Suppressor macrophage (primary cell): ENCODE measurements at regions not wholly inside any gene's neighbourhood (a gene's known extent, or its start where the extent isn't known, plus 50 kb on each side); places are given as distances from the start of the nearest gene placed in this dataset.
A peak's percentile ranks its signal among the peaks of the same experiment; 100 is the strongest.

Experiments used
- DNase-seq, 4 experiments: peaks; one replicate each; pipeline ENCODE4 v3.0.0-alpha.2; 2020 to 2022

- DNase-seq, result no peak
Measured at GRCh38 chr3:25046911-25047771, 380.9 kb upstream of the RARB start.

GRCh38 chr3:25049304-25049703 lies 378.8 kb upstream of the RARB start:
- no peak for DNase-seq

DNA sequence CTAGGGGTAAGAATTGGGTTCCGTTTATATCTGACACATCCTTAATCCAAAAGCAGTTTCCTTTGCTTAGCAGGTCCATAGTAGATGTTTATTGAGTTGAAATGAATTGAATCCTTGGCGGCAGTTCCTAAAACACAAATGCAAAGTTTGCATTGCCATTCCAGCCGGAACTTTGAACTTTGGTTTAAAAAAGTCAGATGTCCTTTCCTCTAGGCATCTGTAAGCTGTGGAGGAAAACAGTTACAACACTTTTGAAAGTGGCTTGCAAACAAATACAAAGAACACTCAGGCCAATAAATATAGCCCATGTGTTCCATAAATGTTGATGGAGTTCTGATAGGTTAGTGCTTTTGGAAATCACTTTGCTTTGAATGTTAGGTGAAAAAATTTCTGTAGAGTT lies 374.7 kb upstream of the RARB start:
- DNase-seq, result no peak

- no peak for DNase-seq
Measured at GRCh38 chr3:25056036-25056755, 371.9 kb upstream of the RARB start.

GRCh38 chr3:25056803-25057351 lies 371.2 kb upstream of the RARB start:
- DNase-seq, result no peak

GRCh38 chr3:25057379-25057778 lies 370.7 kb upstream of the RARB start:
- DNase-seq, result no peak

DNA sequence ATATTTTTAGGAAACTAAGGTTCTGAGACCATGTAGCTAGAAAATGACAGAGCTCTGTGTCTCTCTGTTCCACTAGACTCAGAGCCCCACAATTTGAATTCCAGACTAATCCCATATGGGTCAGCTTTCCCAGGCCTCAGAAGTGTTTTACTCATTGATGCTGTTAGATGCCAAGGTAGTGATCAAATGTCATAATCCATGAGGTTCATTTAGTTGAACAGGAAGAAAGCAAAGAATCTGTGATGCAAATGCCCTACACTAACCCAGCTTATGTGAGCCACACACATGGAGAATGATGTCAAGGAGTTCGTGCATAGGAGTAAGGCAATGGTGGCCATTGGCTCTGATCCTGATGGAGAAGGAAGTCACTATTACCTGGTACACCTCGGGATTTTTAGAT lies 363.4 kb upstream of the RARB start:
- DNase-seq, result no peak

DNA sequence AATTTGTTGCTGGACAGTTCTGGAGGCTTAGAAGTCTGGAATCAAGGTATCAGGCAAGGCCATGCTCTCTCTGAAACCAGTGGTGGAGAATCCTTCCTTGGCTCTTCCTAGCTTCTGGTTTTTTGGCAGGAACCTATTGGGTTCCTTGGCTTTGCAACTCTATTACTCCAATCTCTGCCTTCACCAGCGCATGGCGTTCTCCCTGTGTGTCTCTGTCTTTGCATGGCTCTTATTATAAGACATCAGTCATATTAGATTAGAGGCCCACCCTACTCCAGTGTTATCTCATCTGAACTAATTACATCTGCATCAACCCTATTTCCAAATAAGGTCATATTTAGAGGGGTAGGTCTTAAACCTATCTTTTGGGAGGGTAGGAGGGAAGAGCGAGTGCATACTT lies 358.1 kb upstream of the RARB start:
- no peak for DNase-seq

GRCh38 chr3:25071846-25072245 lies 356.2 kb upstream of the RARB start:
- no peak for DNase-seq

GRCh38 chr3:25073423-25073822 lies 354.6 kb upstream of the RARB start:
- no peak for DNase-seq

DNA sequence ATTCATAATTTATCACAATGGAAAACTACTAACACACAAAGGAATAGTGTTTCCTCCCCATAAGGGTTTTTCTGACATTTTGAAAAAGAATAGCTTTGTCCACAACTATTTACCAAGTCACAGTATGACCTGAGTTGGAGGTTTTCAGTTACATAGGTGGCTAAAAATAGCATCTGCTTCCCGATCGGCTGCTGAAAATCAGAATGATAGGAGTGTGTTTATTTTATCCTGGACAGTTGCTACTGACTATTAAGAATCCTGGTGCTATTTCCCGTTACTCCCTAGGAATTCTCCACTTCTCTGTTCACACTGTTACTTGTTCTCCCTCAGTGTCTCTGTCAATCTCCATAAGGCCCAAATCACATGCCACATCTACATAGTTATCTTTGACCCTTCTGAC lies 353.9 kb upstream of the RARB start:
- no peak for DNase-seq

DNA sequence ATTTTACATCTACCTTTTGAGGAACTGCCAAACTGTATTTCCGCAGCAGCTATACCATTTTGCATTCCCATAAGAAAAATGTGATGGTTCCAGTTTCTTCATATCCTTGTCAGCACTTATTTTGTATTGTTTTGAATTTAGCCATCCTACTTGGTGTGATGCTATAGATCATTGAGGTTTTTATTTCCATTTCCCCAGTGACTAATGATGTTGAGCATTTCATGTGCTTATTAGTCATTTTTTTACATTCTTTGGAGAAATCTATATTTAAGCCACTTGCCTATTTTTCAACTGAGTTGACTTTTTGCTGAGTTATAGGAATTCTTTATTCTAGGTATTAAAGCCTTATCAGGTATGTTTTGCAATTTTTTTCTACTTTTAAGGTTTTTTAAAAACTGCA lies 347.6 kb upstream of the RARB start:
- DNase-seq, result peak in 1 of 4 experiments; percentile 5

GRCh38 chr3:25084016-25084415 lies 344.0 kb upstream of the RARB start:
- DNase-seq, result peak in 1 of 4 experiments; percentile 1

DNA sequence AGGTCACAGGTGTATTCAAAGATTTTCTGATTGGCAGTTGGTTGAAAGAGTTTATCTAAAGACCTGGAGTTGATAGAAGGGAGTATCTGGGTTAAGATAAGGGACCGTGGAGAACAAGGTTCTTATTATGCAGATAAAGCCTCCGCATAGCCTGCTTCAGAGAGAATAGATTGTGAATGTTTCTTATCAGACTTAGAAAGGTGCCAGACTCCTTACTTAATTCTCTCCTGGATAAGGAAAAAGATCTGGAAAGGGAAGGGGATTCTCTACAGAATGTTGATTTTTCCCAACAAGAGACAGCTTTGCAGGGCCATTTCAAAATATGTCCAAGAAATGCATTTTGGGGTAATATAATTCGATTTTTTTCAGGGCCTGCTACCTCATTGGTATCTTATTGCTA lies 341.3 kb upstream of the RARB start:
- DNase-seq, result no peak

- DNase-seq, result no peak
Measured at GRCh38 chr3:25088284-25088683, 339.8 kb upstream of the RARB start.

- no peak for DNase-seq
Measured at GRCh38 chr3:25090698-25091453, 337.2 kb upstream of the RARB start.

DNA sequence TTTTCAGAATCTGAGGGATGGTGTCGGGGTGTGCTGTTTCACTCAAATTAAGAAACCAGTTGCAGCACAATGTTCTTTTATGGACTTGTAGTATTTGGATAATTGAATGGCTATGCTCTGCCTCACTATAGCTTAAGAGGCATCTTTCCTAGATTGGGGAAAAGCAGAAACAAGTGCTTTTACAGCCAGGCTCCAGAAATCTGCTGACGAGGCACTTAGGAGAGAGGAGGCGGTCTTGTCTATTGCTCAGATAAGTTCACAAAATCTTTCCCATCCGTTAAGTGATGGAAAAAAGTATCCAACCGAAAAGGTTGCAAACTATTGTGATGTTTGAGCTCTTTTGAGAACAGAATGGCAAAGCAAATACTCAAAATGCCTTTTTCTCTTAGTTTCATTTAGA lies 336.1 kb upstream of the RARB start:
- DNase-seq, result no peak

DNA sequence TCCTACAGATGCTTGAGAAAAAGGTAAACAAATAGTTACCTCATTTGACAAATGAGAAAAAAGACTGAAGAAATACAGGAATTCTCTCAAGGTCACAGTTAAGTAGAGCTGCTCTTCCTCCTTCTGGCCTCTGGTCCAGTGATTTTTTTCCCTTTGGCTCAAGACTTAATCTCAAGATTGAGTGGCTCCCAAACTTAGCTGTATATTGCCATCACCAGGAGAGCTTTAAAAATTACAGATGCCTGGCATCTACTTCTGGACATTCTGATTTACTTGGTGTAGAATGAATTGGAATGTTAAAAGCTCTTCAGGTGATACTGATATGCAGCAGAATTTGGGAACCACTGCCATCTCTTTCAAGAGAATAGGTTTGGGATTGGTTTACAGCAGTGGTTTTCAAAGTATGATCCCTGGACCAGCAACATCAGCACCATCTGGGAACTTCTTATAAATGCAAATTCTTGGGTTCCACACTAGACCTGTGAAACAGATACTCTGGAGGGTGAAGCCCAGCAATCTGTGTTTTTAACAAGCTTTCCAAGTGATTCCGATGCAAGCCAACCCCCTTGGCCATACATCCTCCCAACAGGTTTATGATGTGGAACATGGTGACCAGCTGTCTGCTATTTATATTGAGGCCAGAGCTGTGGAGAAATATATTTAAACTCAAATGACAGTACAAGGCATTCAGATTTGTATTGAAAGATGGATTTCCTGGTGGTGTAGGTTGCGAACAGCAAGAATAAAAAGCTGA lies 333.0 kb upstream of the RARB start:
- DNase-seq, result no peak

DNA sequence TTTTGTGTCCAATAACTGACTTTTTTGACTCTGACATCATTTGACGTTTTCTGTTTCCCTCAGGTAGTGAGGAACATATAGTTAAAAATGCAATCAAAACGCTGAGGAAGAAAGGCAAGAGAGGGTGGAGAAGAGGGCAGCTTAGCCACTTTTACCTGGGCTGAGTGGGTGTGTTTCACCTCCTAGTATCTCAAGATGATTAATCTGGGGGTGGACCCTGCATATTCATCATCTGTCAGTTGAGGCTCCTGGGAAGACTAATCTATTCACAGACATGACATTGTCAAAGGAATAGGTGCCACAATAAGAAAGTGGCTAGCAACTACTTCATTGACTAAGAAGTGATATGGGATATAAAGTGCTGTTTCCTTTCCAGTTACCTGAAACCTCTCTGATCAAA lies 331.5 kb upstream of the RARB start:
- no peak for DNase-seq

DNA sequence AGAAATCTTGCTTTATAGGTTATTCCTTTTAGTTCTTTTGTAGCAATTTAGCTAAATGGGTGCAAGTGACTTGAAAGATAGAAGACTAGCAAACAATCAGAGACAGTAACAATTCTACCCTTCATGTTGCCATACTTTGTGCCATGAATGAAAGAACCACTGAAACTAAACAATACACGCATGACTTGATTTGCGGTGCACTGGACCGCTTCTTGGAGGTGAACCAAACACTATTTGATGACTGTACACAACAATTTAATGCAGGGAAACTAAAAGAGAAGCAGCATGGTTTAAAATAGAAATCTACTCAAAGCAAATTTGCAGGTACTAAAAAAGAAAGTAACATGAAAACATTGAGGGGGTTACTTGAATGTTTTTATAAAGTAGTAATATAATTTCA lies 331.0 kb upstream of the RARB start:
- no peak for DNase-seq

DNA sequence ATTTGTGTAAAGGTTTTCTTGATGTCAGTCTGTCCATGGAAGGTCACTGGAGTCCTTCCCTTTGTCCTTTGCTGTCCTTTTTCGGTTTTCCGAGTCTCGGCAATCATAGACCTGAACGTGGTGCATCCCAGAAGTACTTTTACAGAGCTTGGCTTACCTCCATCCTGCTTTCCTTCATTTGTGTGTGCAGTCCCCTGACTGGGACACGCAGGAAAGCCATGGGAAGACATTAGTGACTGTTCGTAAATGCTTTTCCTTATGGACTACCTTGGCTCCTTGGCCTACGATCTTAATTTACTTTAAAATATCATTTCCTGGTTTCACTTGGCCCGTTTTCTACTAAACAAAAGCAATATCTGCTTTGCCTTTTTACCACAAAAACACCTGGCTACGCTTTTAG lies 328.4 kb upstream of the RARB start:
- DNase-seq, result no peak

GRCh38 chr3:25103391-25103790 lies 324.7 kb upstream of the RARB start:
- no peak for DNase-seq
